ENCODE measurements at regions not wholly inside any gene's neighbourhood (a gene's known extent, or its start where the extent isn't known, plus 50 kb on each side); places are given as distances from the start of the nearest gene placed in this dataset.

DNA sequence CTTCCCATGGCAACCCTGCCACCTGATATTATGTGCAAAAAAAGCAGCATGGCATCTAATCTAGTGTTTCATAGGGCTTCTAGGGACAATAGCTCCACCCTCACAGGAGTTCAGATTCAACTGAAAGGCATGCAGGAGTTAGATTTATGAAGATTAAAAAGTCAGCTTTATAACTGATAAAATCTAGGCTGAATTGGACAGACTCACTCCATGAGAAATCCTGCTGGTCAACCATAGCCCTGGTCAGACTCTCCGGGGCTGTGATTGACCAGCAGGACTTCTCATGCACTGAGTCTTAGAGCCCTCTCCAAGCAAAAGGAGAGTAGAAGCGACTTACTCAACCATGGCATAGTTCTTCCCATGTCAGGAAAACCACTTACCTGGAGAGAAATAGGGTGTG is 345.4 kb downstream of the NEBL start:
- WGBS, result 76% methylated on average over 2 of the region's 2 CpGs
- H3K27ac ChIP-seq (ENCODE audit: low read depth in 1 of 2, low read length in 2 of 2), result no peak overlapping the region
- H3K4me1 ChIP-seq (ENCODE audit: control insufficient read depth in 4 of 4, insufficient read depth in 4 of 4, low read length in 3 of 4), result no peaks in the 10 kb centered on the region
- no peaks in the 10 kb centered on the region for H3K27me3 ChIP-seq (ENCODE audit: control insufficient read depth in 4 of 4, insufficient read depth in 4 of 4, low read length in 3 of 4)
- TF ChIP-seq, protein P1, sequence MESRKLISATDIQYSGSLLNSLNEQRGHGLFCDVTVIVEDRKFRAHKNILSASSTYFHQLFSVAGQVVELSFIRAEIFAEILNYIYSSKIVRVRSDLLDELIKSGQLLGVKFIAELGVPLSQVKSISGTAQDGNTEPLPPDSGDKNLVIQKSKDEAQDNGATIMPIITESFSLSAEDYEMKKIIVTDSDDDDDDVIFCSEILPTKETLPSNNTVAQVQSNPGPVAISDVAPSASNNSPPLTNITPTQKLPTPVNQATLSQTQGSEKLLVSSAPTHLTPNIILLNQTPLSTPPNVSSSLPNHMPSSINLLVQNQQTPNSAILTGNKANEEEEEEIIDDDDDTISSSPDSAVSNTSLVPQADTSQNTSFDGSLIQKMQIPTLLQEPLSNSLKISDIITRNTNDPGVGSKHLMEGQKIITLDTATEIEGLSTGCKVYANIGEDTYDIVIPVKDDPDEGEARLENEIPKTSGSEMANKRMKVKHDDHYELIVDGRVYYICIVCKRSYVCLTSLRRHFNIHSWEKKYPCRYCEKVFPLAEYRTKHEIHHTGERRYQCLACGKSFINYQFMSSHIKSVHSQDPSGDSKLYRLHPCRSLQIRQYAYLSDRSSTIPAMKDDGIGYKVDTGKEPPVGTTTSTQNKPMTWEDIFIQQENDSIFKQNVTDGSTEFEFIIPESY (IDR thresholded peaks at IDR 0.05), result no peak
- no peak for TF ChIP-seq SP1 (IDR thresholded peaks at IDR 0.05)
- no peak for TF ChIP-seq HNF4G (IDR thresholded peaks at IDR 0.05)
- TF ChIP-seq GABPA (IDR thresholded peaks at IDR 0.05 in 1 of 2, conservative IDR thresholded peaks at IDR 0.05 in 1 of 2), result no peak
- TF ChIP-seq ATF3 (IDR thresholded peaks at IDR 0.05), result no peak
- TF ChIP-seq, protein P2, sequence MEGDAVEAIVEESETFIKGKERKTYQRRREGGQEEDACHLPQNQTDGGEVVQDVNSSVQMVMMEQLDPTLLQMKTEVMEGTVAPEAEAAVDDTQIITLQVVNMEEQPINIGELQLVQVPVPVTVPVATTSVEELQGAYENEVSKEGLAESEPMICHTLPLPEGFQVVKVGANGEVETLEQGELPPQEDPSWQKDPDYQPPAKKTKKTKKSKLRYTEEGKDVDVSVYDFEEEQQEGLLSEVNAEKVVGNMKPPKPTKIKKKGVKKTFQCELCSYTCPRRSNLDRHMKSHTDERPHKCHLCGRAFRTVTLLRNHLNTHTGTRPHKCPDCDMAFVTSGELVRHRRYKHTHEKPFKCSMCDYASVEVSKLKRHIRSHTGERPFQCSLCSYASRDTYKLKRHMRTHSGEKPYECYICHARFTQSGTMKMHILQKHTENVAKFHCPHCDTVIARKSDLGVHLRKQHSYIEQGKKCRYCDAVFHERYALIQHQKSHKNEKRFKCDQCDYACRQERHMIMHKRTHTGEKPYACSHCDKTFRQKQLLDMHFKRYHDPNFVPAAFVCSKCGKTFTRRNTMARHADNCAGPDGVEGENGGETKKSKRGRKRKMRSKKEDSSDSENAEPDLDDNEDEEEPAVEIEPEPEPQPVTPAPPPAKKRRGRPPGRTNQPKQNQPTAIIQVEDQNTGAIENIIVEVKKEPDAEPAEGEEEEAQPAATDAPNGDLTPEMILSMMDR (IDR thresholded peaks at IDR 0.05; ENCODE audit: low read depth, low read length, missing input control), result no peak
- TF ChIP-seq RXRA (IDR thresholded peaks at IDR 0.05), result no peak
- TF ChIP-seq FOXA2 (IDR thresholded peaks at IDR 0.05), result no peak
- TF ChIP-seq RAD21 (IDR thresholded peaks at IDR 0.05), result no peak
- TF ChIP-seq EGR1 (IDR thresholded peaks at IDR 0.05; ENCODE audit: low read depth in 2 of 2), result no peak
- no peak for TF ChIP-seq YY1 (IDR thresholded peaks at IDR 0.05)
- TF ChIP-seq HNF4A (conservative IDR thresholded peaks at IDR 0.05), result no peak
- no peak for TF ChIP-seq REST (IDR thresholded peaks at IDR 0.05)
- H3K4me3 ChIP-seq (ENCODE audit: low read depth in 1 of 3, low read length in 3 of 3), result no peak overlapping the region
- H3K9me3 ChIP-seq (ENCODE audit: control insufficient read depth in 4 of 4, low read length in 3 of 4), result no peaks in the 10 kb centered on the region
- no peak overlapping the region for H3K9ac ChIP-seq (ENCODE audit: low read depth in 1 of 2, low read length in 2 of 2)
- H3K36me3 ChIP-seq (ENCODE audit: control insufficient read depth in 4 of 4, insufficient read depth in 3 of 4, low read depth in 1 of 4, low read length in 3 of 4), result no peaks in the 10 kb centered on the region
- no peak for DNase-seq (ENCODE audit: low spot score)

GRCh38 chr10:20535897-20536881 is 360.9 kb downstream of the NEBL start:
- Histone ChIP-seq H3K9me3 (ENCODE audit: control insufficient read depth in 4 of 4, low read length in 3 of 4) (peaks cover 0 to 2% (median 0%) of the 10 kb centered on the region in 4 donors), H3K27me3 (ENCODE audit: control insufficient read depth in 4 of 4, insufficient read depth in 4 of 4, low read length in 3 of 4) (no peaks in the 10 kb centered on the region), H3K4me1 (ENCODE audit: control insufficient read depth in 4 of 4, insufficient read depth in 4 of 4, low read length in 3 of 4) (peaks cover 0 to 1% (median 0%) of the 10 kb centered on the region in 4 donors), H3K36me3 (ENCODE audit: control insufficient read depth in 4 of 4, insufficient read depth in 3 of 4, low read depth in 1 of 4, low read length in 3 of 4) (no peaks in the 10 kb centered on the region), H3K9ac (ENCODE audit: low read depth in 1 of 2, low read length in 2 of 2) (no peak overlapping the region), H3K27ac (ENCODE audit: low read depth in 1 of 2, low read length in 2 of 2) (no peak overlapping the region), H3K4me3 (ENCODE audit: low read depth in 1 of 3, low read length in 3 of 3) (no peak overlapping the region)
- TF ChIP-seq HNF4G (IDR thresholded peaks at IDR 0.05) (no peak), YY1 (IDR thresholded peaks at IDR 0.05) (no peak), TAF1 (conservative IDR thresholded peaks at IDR 0.05) (no peak), ATF3 (IDR thresholded peaks at IDR 0.05) (no peak), JUND (IDR thresholded peaks at IDR 0.05) (no peak), RAD21 (IDR thresholded peaks at IDR 0.05) (no peak), HNF4A (conservative IDR thresholded peaks at IDR 0.05) (no peak)
- TF ChIP-seq, protein P2 (IDR thresholded peaks at IDR 0.05; ENCODE audit: low read depth, low read length, missing input control), result no peak
- TF ChIP-seq, protein P3, sequence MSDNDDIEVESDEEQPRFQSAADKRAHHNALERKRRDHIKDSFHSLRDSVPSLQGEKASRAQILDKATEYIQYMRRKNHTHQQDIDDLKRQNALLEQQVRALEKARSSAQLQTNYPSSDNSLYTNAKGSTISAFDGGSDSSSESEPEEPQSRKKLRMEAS (IDR thresholded peaks at IDR 0.05), result no peak
- 74% methylated on average over 7 of the region's 7 CpGs for WGBS
- DNase-seq (ENCODE audit: low spot score), result no peak

Measured in liver (tissue), 8 donors.